ENCODE measurements at regions not wholly inside any gene's neighbourhood (a gene's known extent, or its start where the extent isn't known, plus 50 kb on each side); places are given as distances from the start of the nearest gene placed in this dataset.

- H3K27me3 Mint-ChIP-seq (ENCODE audit: low read depth): no peaks in the 10 kb centered on the region
- no peak overlapping the region for H3K4me3 Mint-ChIP-seq
- no peaks in the 10 kb centered on the region for H3K4me1 Mint-ChIP-seq
- TF ChIP-seq CTCF (conservative IDR thresholded peaks at IDR 0.05): no peak
- H3K9me3 Mint-ChIP-seq: no peaks in the 10 kb centered on the region
- DNase-seq (ENCODE audit: low read depth, low spot score): no peak
- no peak overlapping the region for H3K27ac Mint-ChIP-seq (ENCODE audit: unreplicated experiment)
- H3K36me3 Mint-ChIP-seq (ENCODE audit: low read depth): peaks cover 6% of the 10 kb centered on the region
Observed at GRCh38 chr12:91523831-91524230, 341.2 kb upstream of the DCN start.

- H3K36me3 Mint-ChIP-seq (ENCODE audit: low read depth): peaks cover 6% of the 10 kb centered on the region
- DNase-seq (ENCODE audit: low read depth, low spot score): no peak
- H3K4me3 Mint-ChIP-seq: no peak overlapping the region
- no peak for TF ChIP-seq CTCF (conservative IDR thresholded peaks at IDR 0.05)
- no peaks in the 10 kb centered on the region for H3K27me3 Mint-ChIP-seq (ENCODE audit: low read depth)
- no peak overlapping the region for H3K27ac Mint-ChIP-seq (ENCODE audit: unreplicated experiment)
- peaks cover 2% of the 10 kb centered on the region for H3K9me3 Mint-ChIP-seq
- H3K4me1 Mint-ChIP-seq: peaks cover 16% of the 10 kb centered on the region
Observed at GRCh38 chr12:91516695-91517047, 334.1 kb upstream of the DCN start.

- Mint-ChIP-seq H3K4me3 (no peak overlapping the region), H3K27ac (ENCODE audit: unreplicated experiment) (no peak overlapping the region), H3K9me3 (peaks cover 2% of the 10 kb centered on the region), H3K36me3 (ENCODE audit: low read depth) (peaks cover 6% of the 10 kb centered on the region), H3K4me1 (peaks cover 22% of the 10 kb centered on the region), H3K27me3 (ENCODE audit: low read depth) (no peaks in the 10 kb centered on the region)
- DNase-seq (ENCODE audit: low read depth, low spot score): no peak
- no peak for TF ChIP-seq CTCF (conservative IDR thresholded peaks at IDR 0.05)
Observed at GRCh38 chr12:91515944-91516694, 333.5 kb upstream of the DCN start.

GRCh38 chr12:91513313-91513712 is 330.7 kb upstream of the DCN start:
- TF ChIP-seq CTCF (conservative IDR thresholded peaks at IDR 0.05): no peak
- Mint-ChIP-seq H3K36me3 (ENCODE audit: low read depth) (no peaks in the 10 kb centered on the region), H3K27ac (ENCODE audit: unreplicated experiment) (no peak overlapping the region), H3K27me3 (ENCODE audit: low read depth) (no peaks in the 10 kb centered on the region), H3K4me1 (peaks cover 26% of the 10 kb centered on the region), H3K4me3 (no peak overlapping the region), H3K9me3 (peaks cover 2% of the 10 kb centered on the region)
- DNase-seq (ENCODE audit: low read depth, low spot score): no peak

- Mint-ChIP-seq H3K27me3 (ENCODE audit: low read depth) (no peaks in the 10 kb centered on the region), H3K4me1 (peaks cover 26% of the 10 kb centered on the region)
Observed at GRCh38 chr12:91511795-91512420, 329.3 kb upstream of the DCN start.

More at GRCh38 chr12:91511795-91512420, 329.3 kb upstream of the DCN start:
- Mint-ChIP-seq H3K9me3 (no peaks in the 10 kb centered on the region), H3K27ac (ENCODE audit: unreplicated experiment) (no peak overlapping the region), H3K36me3 (ENCODE audit: low read depth) (no peaks in the 10 kb centered on the region), H3K4me3 (no peak overlapping the region)
- no peak for DNase-seq (ENCODE audit: low read depth, low spot score)
- TF ChIP-seq CTCF (conservative IDR thresholded peaks at IDR 0.05): no peak
